Mammary epithelial cell (primary cell): ENCODE measurements at regions not wholly inside any gene's neighbourhood (a gene's known extent, or its start where the extent isn't known, plus 50 kb on each side); places are given as distances from the start of the nearest gene placed in this dataset.

Experiments
- CTCF ChIP-seq, 2 donors: IDR thresholded peaks in 1 of 2; conservative IDR thresholded peaks in 1 of 2; 2 replicates each; pipeline ENCODE4 v1.5.1; 2011 to 2012; ENCODE audit warnings: inconsistent platforms in 2 of 2, low read length in 2 of 2, mild to moderate bottlenecking in 2 of 2, control low read depth in 1 of 2, low read depth in 1 of 2; ENCODE audit not compliant: insufficient read depth in 1 of 2; ENCODE audit errors: extremely low read depth in 1 of 2
- EZH2 ChIP-seq: IDR thresholded peaks from 2 replicates; pipeline ENCODE4 v1.6.1; 2012; ENCODE audit warnings: low read length, inconsistent platforms, borderline replicate concordance

- TF ChIP-seq EZH2 (no peak), CTCF (conservative IDR thresholded peaks at IDR 0.05 in 1 of 2, IDR thresholded peaks at IDR 0.05 in 1 of 2; ENCODE audit: extremely low read depth in 1 of 2, insufficient read depth in 1 of 2, low read depth in 1 of 2, low read length in 2 of 2) (no peak)
Observed at GRCh38 chr7:121639705-121640104, 233.3 kb upstream of the PTPRZ1 start.
